HG03095 (cell line): ENCODE measurements at regions not wholly inside any gene's neighbourhood (a gene's known extent, or its start where the extent isn't known, plus 50 kb on each side); places are given as distances from the start of the nearest gene placed in this dataset.

Experiments
- ATAC-seq: cut with Tn5 transposase; IDR thresholded peaks from one replicate; pipeline ENCODE4 v1.9.1; 2021; ENCODE audit warnings: moderate library complexity; ENCODE audit not compliant: unreplicated experiment

DNA sequence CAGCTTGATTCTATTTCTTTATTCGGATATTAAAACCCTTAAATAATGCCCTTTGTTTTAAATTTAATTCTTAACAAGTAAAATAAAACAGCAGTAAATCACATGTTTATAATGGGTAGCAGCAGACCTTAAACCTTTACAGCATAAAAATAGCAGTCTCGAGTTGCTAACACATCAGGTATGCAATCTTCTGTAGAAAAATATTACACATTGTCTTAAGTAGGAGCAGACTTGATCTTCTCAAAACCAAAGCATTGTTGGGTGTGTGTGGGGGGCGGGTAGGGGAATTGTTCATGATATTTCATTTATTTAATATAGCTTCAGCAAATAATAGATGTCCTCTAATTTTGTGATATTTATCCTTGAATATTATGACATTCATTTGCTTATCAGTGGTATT lies 331.4 kb downstream of the PCDH7 start:
- no peak for ATAC-seq

DNA sequence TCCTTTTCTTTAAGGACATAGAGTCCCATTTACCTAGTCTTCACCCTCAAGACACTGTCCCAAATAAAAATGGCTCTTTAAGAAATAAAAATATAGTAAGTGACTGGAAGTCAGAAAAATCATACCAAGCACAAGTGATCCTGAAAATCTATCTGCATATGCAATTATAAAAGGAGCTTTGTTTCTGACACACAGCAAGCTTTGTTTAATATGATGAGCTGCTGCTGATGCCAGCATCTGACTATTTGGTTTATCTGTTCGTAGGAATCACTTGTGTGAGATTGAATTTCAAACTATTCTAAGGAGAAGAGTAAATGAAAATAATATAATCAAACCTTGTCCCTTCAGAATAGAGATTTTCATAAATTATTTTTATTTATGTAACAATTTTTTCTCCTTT lies 332.4 kb downstream of the PCDH7 start:
- ATAC-seq = no peak

DNA sequence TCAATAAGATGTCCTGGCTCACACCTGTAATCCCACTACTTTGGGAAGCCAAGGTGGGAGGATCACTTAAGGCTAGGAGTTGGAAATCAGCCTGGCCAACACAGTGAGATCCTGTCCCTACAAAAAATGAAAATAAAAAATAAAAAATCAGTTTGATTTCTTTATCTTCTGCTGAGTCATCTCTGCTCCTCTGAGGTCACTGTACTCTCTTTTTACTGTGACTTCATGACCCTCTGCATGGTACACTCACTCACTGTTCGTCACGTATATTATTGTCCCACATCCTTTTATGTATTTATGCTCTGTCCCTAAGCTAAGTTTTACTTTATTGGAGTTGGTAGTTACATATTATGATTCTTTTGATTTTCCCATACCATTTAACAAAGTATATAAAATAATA lies 333.3 kb downstream of the PCDH7 start:
- ATAC-seq = no peak

DNA sequence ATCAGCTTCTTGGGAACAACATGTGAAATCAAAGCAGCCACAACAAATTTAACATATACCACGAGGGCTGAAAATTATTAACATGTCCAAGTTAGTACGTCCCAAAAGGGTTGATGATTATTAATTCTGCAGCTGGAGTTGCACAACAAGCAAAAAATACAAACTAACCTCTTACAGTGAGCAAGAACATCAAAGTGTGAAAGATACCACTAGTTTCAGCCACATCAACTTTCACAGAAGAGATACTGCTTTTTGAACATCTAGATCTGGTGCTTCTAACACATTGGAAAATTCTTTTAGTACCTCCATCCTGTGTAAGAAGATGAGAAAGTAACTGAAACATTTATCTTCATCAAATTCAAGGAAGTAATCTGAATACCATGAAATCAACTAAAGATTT lies 334.1 kb downstream of the PCDH7 start:
- ATAC-seq = no peak

DNA sequence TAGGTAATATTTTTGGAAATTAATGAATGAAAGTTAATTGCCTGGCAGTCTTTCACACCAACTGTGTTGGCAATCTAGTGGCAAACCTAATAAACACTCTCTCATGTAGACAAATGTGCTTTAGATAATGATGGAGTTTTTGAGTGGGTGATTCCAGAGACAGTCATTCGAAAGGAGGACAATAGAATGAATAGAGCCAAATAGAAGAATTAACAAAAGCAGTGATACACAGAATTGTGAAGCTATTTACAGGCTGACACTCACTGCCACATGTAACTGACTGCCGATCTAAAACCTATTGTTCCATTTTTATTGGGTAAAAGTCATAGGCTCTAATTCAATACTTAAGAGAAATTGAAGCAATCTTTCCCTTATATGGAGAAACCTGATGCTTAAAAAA lies 338.5 kb downstream of the PCDH7 start:
- ATAC-seq = no peak

DNA sequence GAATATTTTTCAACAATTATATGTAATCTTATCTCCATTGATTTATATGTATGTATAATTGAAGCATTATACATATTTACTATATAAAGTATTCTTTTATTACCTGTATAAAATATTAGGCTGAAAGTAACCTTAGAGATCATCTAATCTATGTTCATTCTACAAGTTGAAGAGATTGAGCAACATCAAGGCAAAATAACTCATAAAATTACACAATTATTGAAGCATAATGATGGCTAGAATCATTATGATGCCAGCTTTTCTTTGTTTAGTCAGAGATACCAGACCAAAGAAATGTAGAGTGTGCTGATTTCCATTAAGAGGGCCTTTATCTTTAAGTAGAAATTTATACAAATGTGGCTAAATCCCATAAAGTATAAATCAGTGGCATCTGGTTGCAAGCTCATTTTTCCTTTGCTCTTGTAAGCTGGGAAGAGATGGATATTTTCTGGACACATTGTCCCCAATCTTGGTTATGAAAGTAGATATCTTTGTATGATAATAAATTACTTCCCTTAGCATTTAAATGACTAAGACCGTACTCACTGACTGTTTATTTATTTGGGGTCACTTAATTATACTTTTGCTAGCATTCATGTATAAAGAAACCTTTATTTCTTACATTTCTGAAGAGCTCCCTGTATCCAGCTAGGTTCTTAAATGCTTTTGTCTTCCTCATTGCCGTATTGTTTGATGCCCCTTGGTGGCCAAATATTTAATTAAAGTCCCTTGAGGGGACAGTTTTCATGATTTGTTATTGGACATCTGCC lies 339.8 kb downstream of the PCDH7 start:
- ATAC-seq = no peak

DNA sequence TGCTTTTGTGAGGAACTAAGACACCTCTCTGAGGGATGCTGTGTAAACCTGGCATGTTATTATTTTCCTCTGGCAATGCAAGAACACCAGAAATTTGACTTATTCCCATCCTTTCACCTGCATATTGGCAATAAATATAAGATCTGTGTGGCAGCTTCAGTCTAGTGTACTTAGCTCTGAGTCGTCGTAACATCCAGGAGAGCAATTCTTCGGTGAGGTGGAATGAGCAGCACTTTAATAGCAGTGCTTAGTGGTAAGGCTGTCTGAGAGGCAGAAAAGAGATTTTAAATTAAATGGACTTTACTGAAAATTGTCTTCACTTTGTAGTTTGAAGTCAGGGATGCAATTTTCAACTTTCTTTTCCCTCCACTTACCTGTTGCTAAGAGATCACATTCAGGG lies 344.9 kb downstream of the PCDH7 start:
- no peak for ATAC-seq

DNA sequence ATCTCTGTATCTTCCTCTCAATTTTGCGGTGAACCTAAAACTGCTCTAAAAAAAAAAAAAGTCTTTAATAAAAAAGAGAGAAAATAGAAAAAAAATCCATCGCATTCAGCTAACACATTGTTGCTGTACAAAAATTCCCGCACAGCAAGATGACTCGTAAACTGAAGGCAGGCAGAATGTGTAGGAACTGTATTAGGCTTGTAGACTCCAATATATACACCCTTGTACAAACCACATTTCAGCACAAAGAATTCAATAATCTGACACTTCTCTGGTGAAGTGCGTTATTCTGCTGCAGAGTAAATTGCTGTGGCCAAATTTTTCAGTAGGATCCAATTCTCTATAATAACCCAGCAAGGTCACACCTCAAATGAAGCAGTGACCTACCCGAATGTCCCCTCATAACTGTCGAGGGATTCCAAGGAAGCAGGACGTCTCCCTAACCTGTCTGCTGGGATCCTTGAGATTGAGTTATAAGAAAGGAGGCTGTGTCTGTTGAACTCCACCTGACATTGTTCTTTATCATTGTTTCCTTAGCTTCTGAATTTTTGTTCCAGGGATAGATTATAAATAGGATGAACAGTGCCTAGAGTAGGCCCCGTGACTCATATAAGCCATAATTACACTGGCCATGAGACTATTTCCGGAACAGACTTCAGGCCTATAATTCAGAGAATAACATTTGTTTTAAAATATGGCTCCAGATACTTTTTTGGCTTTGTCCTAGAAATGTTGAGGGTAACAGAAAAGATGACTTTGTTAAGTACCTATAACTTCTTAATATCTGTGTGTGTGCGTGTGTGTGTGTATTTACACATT lies 348.3 kb downstream of the PCDH7 start:
- ATAC-seq = no peak

DNA sequence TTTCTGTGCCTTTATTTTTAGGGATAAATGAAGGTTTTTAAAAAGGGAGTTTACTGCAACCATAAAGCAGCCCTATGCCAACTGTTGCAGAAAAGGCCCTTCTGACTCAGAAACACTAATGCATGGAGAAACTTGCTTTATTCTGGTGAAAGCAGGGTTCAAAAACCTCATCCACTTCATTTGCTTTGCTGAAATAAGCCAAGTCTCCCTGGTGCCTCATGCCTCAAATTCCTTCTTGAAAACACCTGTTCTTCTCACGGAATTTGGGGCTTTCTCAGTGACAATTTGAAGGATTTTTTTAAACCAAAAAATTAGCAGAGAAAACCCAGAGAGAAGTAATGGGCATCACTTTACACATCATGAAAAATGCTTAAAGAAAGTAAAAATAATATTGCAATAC lies 349.0 kb downstream of the PCDH7 start:
- no peak for ATAC-seq

DNA sequence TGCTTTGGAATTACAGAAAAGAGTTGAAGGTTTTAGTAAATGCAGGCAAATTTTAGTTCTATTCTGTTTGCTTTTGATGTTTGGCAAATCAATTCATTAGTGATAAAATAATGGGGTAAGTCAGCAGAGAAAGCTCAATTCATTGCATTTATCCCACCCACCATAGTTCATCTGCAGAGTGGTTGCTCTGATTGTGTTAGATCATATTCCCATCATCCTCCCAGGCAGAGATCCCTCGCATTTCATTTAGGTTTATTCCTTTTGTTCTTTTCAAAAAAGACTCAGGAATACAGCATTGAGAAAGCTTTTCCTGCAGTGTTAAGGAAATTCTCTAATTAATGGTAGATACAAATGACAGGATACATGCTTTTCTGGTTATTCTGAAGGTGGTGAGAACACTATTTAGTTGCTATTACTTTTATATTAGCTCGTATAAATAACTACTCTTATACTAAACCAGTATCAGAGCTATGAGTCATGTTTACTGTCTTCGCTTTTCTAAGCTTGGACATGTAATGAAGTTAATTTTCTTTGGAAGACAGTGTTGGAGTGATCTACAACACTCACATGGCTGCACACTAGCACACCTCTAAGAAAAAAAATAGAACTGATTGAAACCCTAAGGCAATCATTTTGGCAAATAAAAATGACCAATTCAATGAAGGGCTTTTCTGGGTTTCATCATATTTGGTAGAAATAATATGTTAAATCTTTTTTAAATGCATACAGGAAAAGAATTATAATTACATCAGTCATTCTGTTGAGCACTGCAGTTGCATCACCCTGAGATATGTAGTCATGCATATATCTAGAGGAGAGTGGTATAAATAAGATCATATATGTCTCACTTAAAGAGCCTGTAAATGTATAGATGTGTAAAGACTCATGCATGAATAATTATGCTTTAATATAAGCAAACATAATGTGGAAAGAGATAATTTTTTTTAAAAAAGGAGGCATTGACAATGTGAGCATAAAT lies 351.6 kb downstream of the PCDH7 start:
- ATAC-seq = no peak

DNA sequence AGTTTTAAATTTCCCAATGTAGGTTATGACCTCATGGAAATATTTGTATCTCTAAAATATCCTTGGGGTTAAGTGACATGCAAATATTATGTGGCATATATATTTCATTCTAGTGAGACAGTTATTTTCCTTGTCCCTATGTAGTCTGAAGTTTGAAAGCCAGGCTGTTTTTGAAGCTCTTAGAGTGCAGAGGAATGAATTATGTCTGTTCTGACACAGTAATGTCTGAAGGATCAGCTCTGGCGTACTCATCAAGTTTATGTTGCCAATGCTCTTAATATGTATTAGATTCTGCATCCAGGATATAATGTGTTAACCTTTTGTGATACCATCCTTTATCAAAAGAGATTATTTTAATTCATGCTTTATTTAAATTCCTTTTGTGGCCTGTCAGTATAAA lies 355.8 kb downstream of the PCDH7 start:
- ATAC-seq = no peak

DNA sequence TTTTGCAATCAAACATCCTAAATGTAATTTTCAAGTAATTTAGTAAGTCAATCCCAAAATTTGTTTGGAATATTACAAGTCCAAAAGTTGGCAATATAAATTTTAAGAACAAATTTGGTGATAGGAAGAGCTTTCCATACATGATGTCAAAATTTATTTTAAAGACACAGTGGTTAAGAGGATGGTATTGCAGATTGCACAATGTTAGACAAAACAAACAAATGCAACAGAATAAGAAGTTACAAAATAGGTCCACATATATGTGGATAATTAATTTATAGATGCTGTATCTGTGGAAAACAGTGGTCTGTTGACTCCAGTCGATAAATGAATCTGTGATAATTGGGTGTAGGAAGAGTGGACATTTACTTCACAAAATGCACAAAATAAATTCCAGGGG lies 358.5 kb downstream of the PCDH7 start:
- no peak for ATAC-seq

DNA sequence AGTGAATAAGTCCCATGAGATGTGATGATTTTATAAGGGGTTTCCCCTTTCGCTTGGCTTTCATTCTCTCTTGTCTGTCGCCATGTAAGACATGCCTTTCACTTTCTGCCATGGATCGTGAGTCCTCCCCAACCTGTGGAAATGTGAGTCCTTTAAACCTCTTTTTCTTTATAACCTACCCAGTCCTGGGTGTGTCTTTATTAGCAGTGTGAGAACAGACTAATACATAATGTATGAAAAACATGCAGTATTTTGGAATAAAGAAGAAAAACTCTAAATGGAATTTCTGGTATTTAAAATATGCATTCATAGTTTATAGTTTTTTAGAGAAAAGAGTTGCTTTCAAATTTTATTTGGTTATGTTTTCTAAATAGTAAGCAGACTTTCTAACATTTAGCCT lies 360.7 kb downstream of the PCDH7 start:
- no peak for ATAC-seq

DNA sequence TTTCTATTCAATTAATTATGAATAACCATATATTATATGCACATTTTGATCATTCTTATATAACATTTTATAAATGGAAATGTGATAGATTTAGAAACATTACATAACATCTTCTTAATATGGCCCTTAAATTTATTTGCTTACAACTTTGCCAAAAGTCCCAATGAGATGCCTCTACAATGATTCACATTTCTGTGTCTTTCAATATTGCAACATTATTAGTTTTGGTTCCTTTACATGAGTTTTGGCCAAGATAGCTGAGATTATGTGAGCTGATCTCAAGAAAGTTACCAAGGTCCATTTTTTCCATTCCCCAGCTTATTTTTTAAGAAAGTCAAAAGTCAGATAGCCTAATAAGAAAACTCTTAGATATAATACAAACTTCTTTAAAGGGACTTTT lies 361.2 kb downstream of the PCDH7 start:
- ATAC-seq = no peak

DNA sequence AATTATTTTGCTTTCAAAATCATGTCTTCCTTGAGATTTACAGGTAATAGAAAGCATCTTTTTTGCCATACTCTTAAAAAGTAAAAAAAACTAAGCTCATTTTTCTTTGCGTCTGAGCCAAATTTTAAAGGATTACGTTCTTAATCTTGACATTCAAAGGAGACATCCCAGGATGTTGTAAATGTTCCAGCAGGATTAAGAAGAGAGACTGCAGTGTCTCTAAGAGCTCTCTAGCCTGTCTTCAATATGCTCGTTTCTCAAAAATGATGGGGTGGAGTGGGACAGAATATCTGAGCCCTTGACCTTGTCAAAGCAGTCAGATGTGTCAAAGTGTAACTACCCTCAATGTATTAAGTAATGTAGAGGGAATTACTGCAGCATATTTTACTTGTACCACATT lies 363.3 kb downstream of the PCDH7 start:
- no peak for ATAC-seq

DNA sequence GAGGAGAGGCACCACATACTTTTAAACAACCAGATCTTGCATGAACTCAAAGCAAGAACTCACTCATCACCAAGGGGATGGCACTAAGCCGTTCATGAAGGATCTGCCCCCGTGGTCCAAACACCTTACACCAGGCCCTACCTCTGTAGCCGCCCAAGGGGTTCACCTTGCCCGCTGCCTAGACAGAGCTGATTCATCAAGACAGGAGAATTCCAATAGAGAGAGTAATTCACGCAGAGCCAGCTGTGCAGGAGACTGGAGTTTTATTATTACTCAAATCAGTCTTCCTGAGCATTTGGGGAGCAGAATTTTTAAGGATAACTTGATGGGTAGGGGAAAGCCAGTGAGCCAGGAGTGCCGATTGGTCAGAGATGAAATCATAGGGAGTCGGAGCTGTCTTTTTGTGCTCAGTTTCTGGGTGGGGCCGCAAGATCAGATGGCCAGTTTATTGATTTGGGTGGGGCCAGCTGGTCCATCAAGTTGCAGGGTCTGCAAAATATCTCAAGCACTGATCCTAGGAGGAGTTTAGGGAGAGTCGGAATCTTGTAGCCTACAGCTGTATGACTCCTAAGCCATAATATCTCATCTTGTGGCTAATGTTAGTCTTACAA lies 364.7 kb downstream of the PCDH7 start:
- no peak for ATAC-seq

DNA sequence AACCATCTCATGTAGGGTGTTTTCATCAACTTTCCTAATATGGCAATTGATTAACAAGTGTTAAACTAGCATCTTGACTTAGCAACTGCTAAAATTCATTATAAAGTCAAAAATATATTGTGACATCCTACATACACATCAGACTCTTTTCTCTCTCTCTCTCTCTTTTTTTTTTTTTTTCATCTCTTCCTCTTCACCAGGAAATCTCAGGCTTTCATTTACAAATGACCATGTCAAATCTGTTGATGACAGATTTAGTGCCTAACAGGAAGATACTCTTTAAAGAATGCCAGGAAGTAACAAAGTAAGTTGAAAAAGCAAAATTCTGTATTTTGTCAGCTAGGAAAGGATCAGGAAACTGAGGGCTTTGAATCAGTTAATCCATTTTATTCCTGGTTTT lies 365.5 kb downstream of the PCDH7 start:
- no peak for ATAC-seq

DNA sequence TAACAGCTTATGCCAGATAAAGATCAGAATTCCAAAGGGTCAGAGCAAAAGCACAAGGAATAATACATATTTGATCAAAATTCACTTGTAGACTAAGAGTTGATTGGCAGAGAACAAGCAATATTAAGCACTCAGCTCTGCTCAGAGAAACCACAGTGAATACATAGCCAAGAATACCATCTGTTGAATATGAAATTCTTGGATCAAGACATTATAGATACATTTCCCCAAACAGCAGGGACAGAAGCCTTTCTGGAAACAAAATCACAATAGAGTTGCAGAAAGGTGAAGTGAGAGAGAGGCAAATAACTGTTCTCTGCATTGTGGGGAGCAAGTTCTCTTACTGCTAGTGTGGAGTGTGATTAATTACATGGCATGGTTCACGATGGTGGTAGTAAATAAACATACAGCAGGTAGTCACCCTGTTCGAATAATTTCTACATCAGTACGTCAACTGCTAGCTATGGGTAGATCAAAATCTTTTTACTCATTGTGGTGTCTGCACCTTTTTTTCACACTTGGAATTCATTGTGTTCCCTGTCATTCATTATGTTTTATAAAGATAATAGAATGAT lies 366.7 kb downstream of the PCDH7 start:
- ATAC-seq = no peak

DNA sequence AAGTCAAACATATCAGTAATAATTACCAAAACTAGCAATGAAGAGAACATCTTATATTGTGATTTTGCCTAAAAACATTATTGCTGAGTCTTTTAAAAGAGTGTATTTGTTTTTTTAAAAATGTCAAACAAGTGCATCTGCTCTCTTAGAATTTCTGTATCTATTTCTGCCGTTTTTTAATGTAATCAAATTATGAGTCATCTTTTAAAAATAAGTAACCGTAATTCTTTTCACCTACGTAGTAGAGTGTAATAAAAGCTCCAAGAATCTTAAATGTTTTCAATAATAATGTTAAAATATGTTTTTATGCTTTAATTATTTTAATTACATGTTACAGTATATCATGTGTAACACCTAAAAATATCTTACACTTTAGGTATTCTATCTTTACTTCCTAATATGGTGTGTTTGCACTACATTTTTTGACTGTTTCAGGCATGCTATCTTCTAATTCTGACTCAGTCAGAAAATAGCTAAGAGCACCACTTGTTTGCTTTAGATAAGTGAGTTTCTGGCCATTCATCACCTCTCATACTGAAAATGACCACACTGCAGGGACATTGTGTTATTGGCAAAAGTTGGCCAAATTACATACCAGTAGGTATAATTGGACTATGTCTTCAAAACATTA lies 368.5 kb downstream of the PCDH7 start:
- ATAC-seq = no peak

DNA sequence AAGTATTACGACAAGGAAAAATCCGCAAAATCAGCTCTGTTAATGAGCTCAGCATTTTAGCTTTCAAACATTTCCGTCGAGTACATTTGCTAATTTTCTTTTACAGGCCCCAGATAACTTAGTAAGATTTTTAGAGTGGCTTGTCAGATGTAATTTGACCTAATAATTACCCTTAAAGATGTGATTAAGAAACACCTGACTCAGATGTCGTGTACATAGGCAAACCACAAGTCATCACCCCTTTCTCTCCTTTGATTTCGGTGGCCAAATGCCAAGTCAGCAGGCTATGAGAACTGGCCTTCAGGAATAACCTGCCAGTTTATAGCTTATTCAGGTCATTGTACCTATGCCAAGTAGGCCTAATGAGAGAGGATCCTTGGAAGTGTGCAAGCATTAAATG lies 369.6 kb downstream of the PCDH7 start:
- no peak for ATAC-seq
